IMR-90 (cell line): ENCODE measurements at regions not wholly inside any gene's neighbourhood (a gene's known extent, or its start where the extent isn't known, plus 50 kb on each side); places are given as distances from the start of the nearest gene placed in this dataset.
A peak's percentile ranks its signal among the peaks of the same experiment; 100 is the strongest.

Experiments
- ATAC-seq: fragments of 200-7000 bp; cut with Tn5 transposase; 2 replicates; pipeline ENCODE4 v1.9.1; 2020; ENCODE audit warnings: low read depth, mild to moderate bottlenecking, moderate library complexity
- BruUV-seq: library from RNA; stranded (reverse); fragments of 400-500 nt; replicated peaks from 2 replicates; lab custom pipeline; 2021; lab: Mats Ljungman, UMichigan
- CTCF ChIA-PET: fragments of 300-600 bp; formaldehyde crosslinking; extraction: SDS; loops from one replicate; lab custom pipeline; 2021; ENCODE audit warnings: antibody characterized with exemption; lab: Yijun Ruan, JAX
- POLR2A ChIA-PET: fragments of 300-600 bp; sonication (Branson Sonifier 250); formaldehyde crosslinking; loops from one replicate; lab custom pipeline; 2022; ENCODE audit warnings: antibody characterized with exemption; ENCODE audit not compliant: unreplicated experiment; lab: Charles Lee
- DNase-seq: peaks from one replicate; pipeline ENCODE4 v3.0.0; 2013
- H2AFZ ChIP-seq: replicated peaks from 2 replicates; pipeline ENCODE3; 2013; ENCODE audit warnings: low read length, mild to moderate bottlenecking; ENCODE audit not compliant: poor library complexity
- H2AK5ac ChIP-seq: 2 replicates; pipeline ENCODE4 v1.6.1; 2013; ENCODE audit warnings: low read depth, low read length, inconsistent platforms
- H2AK9ac ChIP-seq: replicated peaks from 2 replicates; pipeline ENCODE3; 2013; ENCODE audit warnings: mild to moderate bottlenecking, low read depth, low read length, moderate library complexity; ENCODE audit not compliant: poor library complexity
- H2BK120ac ChIP-seq: 2 replicates; pipeline ENCODE4 v1.6.1; 2013; ENCODE audit warnings: low read depth, low read length, inconsistent platforms
- H2BK15ac ChIP-seq: 3 replicates; pipeline ENCODE4 v1.6.1; 2013; ENCODE audit warnings: low read depth, low read length, inconsistent platforms
- H2BK20ac ChIP-seq: 2 replicates; pipeline ENCODE4 v1.6.1; 2013; ENCODE audit warnings: low read depth, mild to moderate bottlenecking, inconsistent platforms, low read length, moderate library complexity
- H2BK5ac ChIP-seq: 2 replicates; pipeline ENCODE4 v1.6.1; 2013; ENCODE audit warnings: mild to moderate bottlenecking, low read depth, low read length, inconsistent platforms; ENCODE audit not compliant: poor library complexity, severe bottlenecking
- H3K14ac ChIP-seq: replicated peaks from 2 replicates; pipeline ENCODE4 v1.6.1; 2013; ENCODE audit warnings: low read depth, low read length, inconsistent platforms
- H3K18ac ChIP-seq: 2 replicates; pipeline ENCODE4 v1.6.1; 2013; ENCODE audit warnings: low read depth, low read length, control low read depth
- H3K23ac ChIP-seq: 2 replicates; pipeline ENCODE4 v1.6.1; 2013; ENCODE audit warnings: low read depth, low read length, inconsistent platforms
- H3K27ac ChIP-seq: 2 replicates; pipeline ENCODE4 v1.5.1; 2013; ENCODE audit warnings: mild to moderate bottlenecking, control low read depth, low read length; ENCODE audit not compliant: insufficient read depth
- H3K27me3 ChIP-seq: 2 replicates; pipeline ENCODE4 v1.6.1; 2013; ENCODE audit warnings: low read length; ENCODE audit not compliant: control insufficient read depth, insufficient read depth
- H3K36me3 ChIP-seq: 2 replicates; pipeline ENCODE4 v1.6.1; 2013; ENCODE audit warnings: low read length, mixed read lengths; ENCODE audit not compliant: control insufficient read depth, insufficient read depth
- H3K4ac ChIP-seq: 2 replicates; pipeline ENCODE4 v1.6.1; 2013; ENCODE audit warnings: low read depth, low read length, inconsistent platforms
- H3K4me1 ChIP-seq: 2 replicates; pipeline ENCODE4 v1.6.1; 2013; ENCODE audit warnings: low read length, mixed read lengths; ENCODE audit not compliant: control insufficient read depth, insufficient read depth
- H3K4me2 ChIP-seq: 2 replicates; pipeline ENCODE4 v1.6.1; 2013; ENCODE audit warnings: low read depth, mild to moderate bottlenecking, control low read depth, low read length, moderate library complexity
- H3K4me3 ChIP-seq: 2 replicates; pipeline ENCODE4 v1.5.1; 2013; ENCODE audit warnings: low read depth, mild to moderate bottlenecking, control low read depth, low read length, moderate library complexity; ENCODE audit not compliant: insufficient read depth
- H3K56ac ChIP-seq: 2 replicates; pipeline ENCODE4 v1.6.1; 2013; ENCODE audit warnings: low read length, inconsistent platforms; ENCODE audit not compliant: insufficient read depth; ENCODE audit errors: extremely low read depth
- H3K79me1 ChIP-seq, 2 experiments: 2 replicates each; pipeline ENCODE4 v1.6.1; 2013; ENCODE audit warnings: low read length in 2 of 2, inconsistent platforms in 1 of 2, low read depth in 1 of 2
- H3K9ac ChIP-seq: 2 replicates; pipeline ENCODE4 v1.6.1; 2013; ENCODE audit warnings: low read depth, low read length, control low read depth
- H3K9me1 ChIP-seq: 2 replicates; pipeline ENCODE4 v1.6.1; 2013; ENCODE audit warnings: low read length, inconsistent platforms; ENCODE audit not compliant: insufficient read depth
- H3K9me3 ChIP-seq: 2 replicates; pipeline ENCODE4 v1.6.1; 2013; ENCODE audit warnings: low read length; ENCODE audit not compliant: control insufficient read depth, insufficient read depth
- H4K20me1 ChIP-seq: 2 replicates; pipeline ENCODE4 v1.6.1; 2013; ENCODE audit warnings: low read length, inconsistent platforms; ENCODE audit not compliant: insufficient read depth
- H4K5ac ChIP-seq: 2 replicates; pipeline ENCODE4 v1.6.1; 2013; ENCODE audit warnings: mild to moderate bottlenecking, low read depth, low read length, control low read depth
- H4K8ac ChIP-seq, 2 experiments: 2 replicates each; pipeline ENCODE4 v1.6.1; 2013; ENCODE audit warnings: low read depth in 2 of 2, low read length in 2 of 2, control low read depth in 1 of 2, inconsistent platforms in 1 of 2
- H4K91ac ChIP-seq: 2 replicates; pipeline ENCODE4 v1.6.1; 2013; ENCODE audit warnings: low read depth, low read length, inconsistent platforms; ENCODE audit not compliant: insufficient read depth
- BHLHE40 ChIP-seq: fragments of 150-350 bp; IDR thresholded peaks from 2 replicates; pipeline ENCODE4 v1.6.1; 2016; ENCODE audit warnings: mild to moderate bottlenecking, low read depth, low read length
- CHD1 ChIP-seq: IDR thresholded peaks from 2 replicates; pipeline ENCODE4 v1.6.1; 2012; ENCODE audit warnings: low read depth, low read length, improper control_type of control experiment
- CTCF ChIP-seq: conservative IDR thresholded peaks from 2 replicates; pipeline ENCODE4 v1.5.1; 2012; ENCODE audit warnings: mild to moderate bottlenecking, low read depth, low read length, improper control_type of control experiment
- ELK1 ChIP-seq: fragments of 150-350 bp; IDR thresholded peaks from 2 replicates; pipeline ENCODE4 v1.6.1; 2016; ENCODE audit warnings: low read depth, mild to moderate bottlenecking, low read length, moderate library complexity, borderline replicate concordance
- FOS ChIP-seq: fragments of 150-350 bp; IDR thresholded peaks from 2 replicates; pipeline ENCODE4 v1.6.1; 2016; ENCODE audit warnings: low read depth, low read length
- MAFK ChIP-seq: IDR thresholded peaks from 2 replicates; pipeline ENCODE4 v1.6.1; 2012; ENCODE audit warnings: low read depth, low read length, improper control_type of control experiment
- MAZ ChIP-seq: IDR thresholded peaks from 2 replicates; pipeline ENCODE4 v1.6.1; 2012; ENCODE audit warnings: low read depth, mild to moderate bottlenecking, low read length, improper control_type of control experiment, moderate library complexity, borderline replicate concordance
- MXI1 ChIP-seq: IDR thresholded peaks from 2 replicates; pipeline ENCODE4 v1.6.1; 2012; ENCODE audit warnings: low read depth, mild to moderate bottlenecking, low read length, moderate library complexity, borderline replicate concordance
- NFE2L2 ChIP-seq: fragments of 150-350 bp; IDR thresholded peaks from 2 replicates; pipeline ENCODE4 v1.6.1; 2016; ENCODE audit warnings: low read depth, mild to moderate bottlenecking, low read length
- POLR2A ChIP-seq: IDR thresholded peaks from 2 replicates; pipeline ENCODE4 v1.6.1; 2012; ENCODE audit warnings: mild to moderate bottlenecking, low read depth, low read length
- RAD21 ChIP-seq: IDR thresholded peaks from 2 replicates; pipeline ENCODE4 v1.6.1; 2012; ENCODE audit warnings: low read length, improper control_type of control experiment
- RCOR1 ChIP-seq: IDR thresholded peaks from 2 replicates; pipeline ENCODE4 v1.6.1; 2012; ENCODE audit warnings: mild to moderate bottlenecking, low read length, improper control_type of control experiment; ENCODE audit not compliant: insufficient replicate concordance
- RFX5 ChIP-seq: IDR thresholded peaks from 2 replicates; pipeline ENCODE4 v1.8.0; 2012; ENCODE audit warnings: low read depth, mild to moderate bottlenecking, low read length, moderate library complexity
- SMC3 ChIP-seq: fragments of 150-350 bp; IDR thresholded peaks from 2 replicates; pipeline ENCODE4 v1.6.1; 2016; ENCODE audit warnings: low read depth, mild to moderate bottlenecking, antibody characterized with exemption, low read length, moderate library complexity
- USF2 ChIP-seq: fragments of 150-350 bp; IDR thresholded peaks from 2 replicates; pipeline ENCODE4 v1.6.1; 2017; ENCODE audit warnings: mild to moderate bottlenecking, antibody characterized with exemption, low read length, low read depth
- WGBS, 2 experiments: methylation state at CpG; one replicate each; pipeline versions ENCODE4 v1.1.5 to v1.1.7; 2013; ENCODE audit warnings: missing lambda C conversion rate in 2 of 2; ENCODE audit not compliant: insufficient read length in 1 of 2; ENCODE audit errors: extremely low coverage in 2 of 2; 5-methylcytosine and 5-hydroxymethylcytosine counted together
- dilution Hi-C: fragments of 300-500 bp; cut with HindIII; formaldehyde crosslinking; loops from one replicate; pipeline ENCODE4 v1.14.3; 2018; ENCODE audit warnings: low sequenced_read_pairs; ENCODE audit not compliant: unreplicated experiment
- in situ Hi-C: fragments of 300-500 bp; cut with MboI; formaldehyde crosslinking; loops from 3 replicates; pipeline ENCODE4 v1.14.3; 2019; ENCODE audit warnings: low sequenced_read_pairs, inconsistent platforms, mixed read lengths
- intact Hi-C: fragments of 100-400 bp; cut with micrococcal nuclease; formaldehyde crosslinking; loops from 2 replicates; pipeline ENCODE4 v1.10.0; 2022

- peak; percentile 1 for DNase-seq
- no peak overlapping the region for H3K4me2 ChIP-seq
- H3K4me1 ChIP-seq, result no peaks in the 10 kb centered on the region
- no peak overlapping the region for H4K5ac ChIP-seq
- H4K91ac ChIP-seq, result no peak overlapping the region
- in situ Hi-C loops (no loop called here), dilution Hi-C loops (no loop called here), intact Hi-C loops (no loop called here)
- H3K9ac ChIP-seq, result no peak overlapping the region
- BruUV-seq, result no TSS peak
- no peak overlapping the region for H3K4ac ChIP-seq
- no peak overlapping the region for H2AK5ac ChIP-seq
- no peak overlapping the region for H2AFZ ChIP-seq
- no peak overlapping the region for H3K27ac ChIP-seq
- H4K20me1 ChIP-seq, result no peaks in the 10 kb centered on the region
- no peak overlapping the region for H4K8ac ChIP-seq
- no peak overlapping the region for H2BK5ac ChIP-seq
- no peak overlapping the region for H3K18ac ChIP-seq
- H3K27me3 ChIP-seq, result no peaks in the 10 kb centered on the region; the same call in 1 of the 2 replicates
- no peak overlapping the region for H3K14ac ChIP-seq
- no peak overlapping the region for H2AK9ac ChIP-seq
- ChIA-PET POLR2A (no interaction called here), CTCF (no interaction called here)
- no peak overlapping the region for H3K23ac ChIP-seq
- no peaks in the 10 kb centered on the region for H3K79me1 ChIP-seq
- no peak overlapping the region for H3K56ac ChIP-seq
- 80% methylated on average over 4 of the region's 15 CpGs; no CpG with 5 or more reads in 1 of the 2 experiments for WGBS, 2 experiments
- H2BK15ac ChIP-seq, result no peak overlapping the region
- no peaks in the 10 kb centered on the region for H3K9me1 ChIP-seq
- peaks cover 2% of the 10 kb centered on the region; the same call in 1 of the 2 replicates for H3K9me3 ChIP-seq
- H3K36me3 ChIP-seq, result no peaks in the 10 kb centered on the region
- peak; percentile 35; the same call in 1 of the 2 replicates for ATAC-seq
- H3K4me3 ChIP-seq, result no peak overlapping the region
- no peak overlapping the region for H2BK20ac ChIP-seq
- H2BK120ac ChIP-seq, result no peak overlapping the region
- TF ChIP-seq CTCF, result no peak
- TF ChIP-seq ELK1, result no peak
- no peak for TF ChIP-seq CHD1
- TF ChIP-seq FOS, result no peak
- no peak for TF ChIP-seq MAFK
- no peak for TF ChIP-seq RCOR1
- no peak for TF ChIP-seq MAZ
- TF ChIP-seq MXI1, result no peak
- no peak for TF ChIP-seq SMC3
- TF ChIP-seq BHLHE40, result no peak
- TF ChIP-seq POLR2A, result no peak
- TF ChIP-seq RAD21, result no peak
- TF ChIP-seq RFX5, result no peak
- TF ChIP-seq USF2, result no peak
- TF ChIP-seq NFE2L2, result no peak
Measured at GRCh38 chr1:229758101-229759036, 132.3 kb downstream of the URB2 start.
